SU-DHL-6 (cell line): ENCODE measurements at regions not wholly inside any gene's neighbourhood (a gene's known extent, or its start where the extent isn't known, plus 50 kb on each side); places are given as distances from the start of the nearest gene placed in this dataset.

Experiments
- H2AFZ ChIP-seq: fragments of 200-600 bp; sonication (generic); 2 replicates; pipeline ENCODE4 v1.6.1; 2014; ENCODE audit warnings: low read depth, mild to moderate bottlenecking, moderate library complexity, mixed read lengths, antibody characterized with exemption, low read length; ENCODE audit not compliant: severe bottlenecking
- H3F3A ChIP-seq: fragments of 200-600 bp; shearing (Covaris generic); 2 replicates; pipeline ENCODE4 v1.6.0; 2016; ENCODE audit warnings: antibody characterized with exemption, mild to moderate bottlenecking; ENCODE audit not compliant: insufficient read depth
- H3K27ac ChIP-seq: fragments of 200-600 bp; sonication (generic); 2 replicates; pipeline ENCODE4 v1.5.1; 2016; ENCODE audit warnings: low read depth, mild to moderate bottlenecking, low read length, moderate library complexity, mixed read lengths
- H3K27me3 ChIP-seq: fragments of 200-600 bp; sonication (generic), shearing (Covaris generic); 2 replicates; pipeline ENCODE4 v1.6.0; 2014; ENCODE audit warnings: mild to moderate bottlenecking, low read length
- H3K36me3 ChIP-seq: fragments of 200-600 bp; sonication (generic); 2 replicates; pipeline ENCODE4 v1.6.1; 2014; ENCODE audit warnings: mild to moderate bottlenecking, low read length, mixed read lengths
- H3K4me2 ChIP-seq: fragments of 300-600, 200-600 bp; shearing (Covaris generic), sonication (generic); 2 replicates; pipeline ENCODE4 v1.6.0; 2014; ENCODE audit warnings: low read length, low read depth, mild to moderate bottlenecking; ENCODE audit not compliant: poor library complexity, severe bottlenecking
- H3K4me3 ChIP-seq: fragments of 200-600 bp; sonication (generic); 2 replicates; pipeline ENCODE4 v1.5.1; 2014; ENCODE audit warnings: antibody characterized with exemption, low read length, mild to moderate bottlenecking, mixed read lengths; ENCODE audit not compliant: insufficient read depth, poor library complexity, severe bottlenecking
- H3K79me2 ChIP-seq: fragments of 200-600 bp; sonication (generic); 2 replicates; pipeline ENCODE4 v1.6.1; 2014; ENCODE audit warnings: mild to moderate bottlenecking, low read length, moderate library complexity; ENCODE audit not compliant: insufficient read depth
- H3K9ac ChIP-seq: fragments of 200-600 bp; sonication (generic); 2 replicates; pipeline ENCODE4 v1.7.0; 2014; ENCODE audit warnings: mild to moderate bottlenecking, low read length
- H3K9me2 ChIP-seq: fragments of 200-600 bp; sonication (generic); replicated peaks from 2 replicates; pipeline ENCODE4 v1.6.1; 2014; ENCODE audit warnings: low read length; ENCODE audit not compliant: insufficient read depth
- H3K9me3 ChIP-seq: fragments of 200-600 bp; sonication (generic); 2 replicates; pipeline ENCODE4 v1.6.1; 2014; ENCODE audit warnings: low read length, mixed read lengths; ENCODE audit not compliant: insufficient read depth
- H4K20me1 ChIP-seq: fragments of 200-600 bp; sonication (generic); 2 replicates; pipeline ENCODE4 v1.6.1; 2014; ENCODE audit warnings: low read depth, mild to moderate bottlenecking, antibody characterized with exemption, low read length, moderate library complexity, mixed read lengths
- EZH2phosphoT487 ChIP-seq: fragments of 200-600 bp; sonication (generic), shearing (Covaris generic); conservative IDR thresholded peaks from 2 replicates; pipeline ENCODE4 v1.6.1; 2018; ENCODE audit warnings: mild to moderate bottlenecking, antibody characterized with exemption, low read length, moderate library complexity, mixed read lengths
- TF ChIP-seq, protein P1 (sequence below): fragments of 200-600 bp; sonication (generic); IDR thresholded peaks from one replicate; pipeline ENCODE4 v1.5.1; 2017; ENCODE audit warnings: antibody characterized with exemption, mild to moderate bottlenecking, low read length, moderate library complexity; ENCODE audit not compliant: insufficient read depth, poor library complexity, severe bottlenecking

DNA sequence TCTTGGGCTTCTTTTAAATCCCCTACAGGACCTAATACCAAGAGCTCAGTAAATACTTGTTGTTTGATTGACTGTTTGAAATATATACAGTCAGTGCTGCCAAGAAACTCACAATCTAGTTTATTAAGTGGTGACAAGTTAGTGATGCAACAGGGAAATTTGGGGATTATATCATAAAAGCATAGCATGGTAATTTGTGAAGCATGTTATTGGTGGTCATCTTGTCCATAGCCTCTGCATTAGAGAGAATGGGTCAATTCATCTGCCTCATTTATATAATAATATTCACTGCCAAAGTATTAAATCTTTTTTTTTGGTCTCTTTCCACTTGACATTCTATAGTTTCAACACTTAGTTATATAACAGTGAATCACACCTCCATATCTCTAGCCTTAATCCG, 138.2 kb upstream of the SPAG17 start:
- H4K20me1 ChIP-seq, result no peaks in the 10 kb centered on the region
- H2AFZ ChIP-seq, result no peak overlapping the region
- H3K27me3 ChIP-seq, result no peaks in the 10 kb centered on the region
- H3K79me2 ChIP-seq, result no peaks in the 10 kb centered on the region
- no peaks in the 10 kb centered on the region for H3K36me3 ChIP-seq
- H3K4me2 ChIP-seq, result no peak overlapping the region
- H3K9me2 ChIP-seq, result no peaks in the 10 kb centered on the region
- no peak overlapping the region for H3K4me3 ChIP-seq
- H3F3A ChIP-seq, result no peaks in the 10 kb centered on the region
- TF ChIP-seq, protein P1, sequence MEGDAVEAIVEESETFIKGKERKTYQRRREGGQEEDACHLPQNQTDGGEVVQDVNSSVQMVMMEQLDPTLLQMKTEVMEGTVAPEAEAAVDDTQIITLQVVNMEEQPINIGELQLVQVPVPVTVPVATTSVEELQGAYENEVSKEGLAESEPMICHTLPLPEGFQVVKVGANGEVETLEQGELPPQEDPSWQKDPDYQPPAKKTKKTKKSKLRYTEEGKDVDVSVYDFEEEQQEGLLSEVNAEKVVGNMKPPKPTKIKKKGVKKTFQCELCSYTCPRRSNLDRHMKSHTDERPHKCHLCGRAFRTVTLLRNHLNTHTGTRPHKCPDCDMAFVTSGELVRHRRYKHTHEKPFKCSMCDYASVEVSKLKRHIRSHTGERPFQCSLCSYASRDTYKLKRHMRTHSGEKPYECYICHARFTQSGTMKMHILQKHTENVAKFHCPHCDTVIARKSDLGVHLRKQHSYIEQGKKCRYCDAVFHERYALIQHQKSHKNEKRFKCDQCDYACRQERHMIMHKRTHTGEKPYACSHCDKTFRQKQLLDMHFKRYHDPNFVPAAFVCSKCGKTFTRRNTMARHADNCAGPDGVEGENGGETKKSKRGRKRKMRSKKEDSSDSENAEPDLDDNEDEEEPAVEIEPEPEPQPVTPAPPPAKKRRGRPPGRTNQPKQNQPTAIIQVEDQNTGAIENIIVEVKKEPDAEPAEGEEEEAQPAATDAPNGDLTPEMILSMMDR, result no peak
- H3K9me3 ChIP-seq, result no peaks in the 10 kb centered on the region
- no peak overlapping the region for H3K9ac ChIP-seq
- no peak overlapping the region for H3K27ac ChIP-seq

DNA sequence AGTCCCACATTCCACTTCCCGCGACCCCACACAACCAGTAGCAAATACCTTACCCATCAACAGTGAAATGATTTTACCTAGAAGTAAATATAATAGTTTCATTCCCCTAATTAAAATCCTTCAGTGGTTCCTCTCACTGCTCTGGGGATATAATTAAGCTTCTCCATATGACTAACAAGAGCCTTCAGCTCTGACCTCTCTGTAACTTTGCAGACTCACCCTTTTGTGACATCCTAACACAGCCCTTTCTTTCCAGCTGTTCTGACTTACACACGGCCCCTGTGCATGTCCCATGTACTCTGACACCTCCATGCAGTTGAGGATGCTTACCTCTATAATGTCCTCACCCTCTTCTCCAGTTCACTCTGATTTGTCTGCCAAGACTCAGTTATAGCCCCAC, 137.3 kb upstream of the SPAG17 start:
- H2AFZ ChIP-seq, result no peak overlapping the region
- H3K27me3 ChIP-seq, result no peaks in the 10 kb centered on the region
- H3K9me2 ChIP-seq, result no peaks in the 10 kb centered on the region
- no peaks in the 10 kb centered on the region for H3K36me3 ChIP-seq
- TF ChIP-seq, protein P1, result no peak
- no peak for TF ChIP-seq EZH2phosphoT487
- no peak overlapping the region for H3K4me3 ChIP-seq
- no peaks in the 10 kb centered on the region for H3F3A ChIP-seq
- no peak overlapping the region for H3K9ac ChIP-seq
- H4K20me1 ChIP-seq, result no peaks in the 10 kb centered on the region
- no peaks in the 10 kb centered on the region for H3K79me2 ChIP-seq
- no peaks in the 10 kb centered on the region for H3K9me3 ChIP-seq
- H3K27ac ChIP-seq, result no peak overlapping the region
- H3K4me2 ChIP-seq, result no peak overlapping the region

DNA sequence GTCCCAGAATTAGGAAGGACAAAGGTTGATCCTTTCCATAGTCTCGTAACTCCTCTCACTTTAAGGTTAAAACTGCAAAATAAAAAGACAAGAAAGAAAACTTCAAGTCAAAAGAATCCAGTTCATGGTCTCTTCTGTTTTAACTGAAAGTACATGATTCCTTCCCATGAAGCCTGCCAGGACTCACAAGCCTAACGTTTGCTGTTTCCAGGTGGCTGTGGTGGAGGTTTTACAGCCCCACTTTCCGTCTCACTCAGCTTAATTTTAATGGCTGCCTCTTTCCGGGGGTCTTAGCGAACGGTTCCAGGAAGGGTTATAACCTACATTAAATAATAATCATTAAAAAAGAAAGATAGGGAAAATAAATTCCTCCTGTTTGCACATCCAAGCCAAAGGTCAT, 136.8 kb upstream of the SPAG17 start:
- no peaks in the 10 kb centered on the region for H3K79me2 ChIP-seq
- H3K27ac ChIP-seq, result no peak overlapping the region
- no peak overlapping the region for H3K4me3 ChIP-seq
- no peaks in the 10 kb centered on the region for H3F3A ChIP-seq
- H3K27me3 ChIP-seq, result no peaks in the 10 kb centered on the region
- H3K9ac ChIP-seq, result no peak overlapping the region
- TF ChIP-seq, protein P1, result no peak
- TF ChIP-seq EZH2phosphoT487, result no peak
- H3K9me3 ChIP-seq, result no peaks in the 10 kb centered on the region
- no peaks in the 10 kb centered on the region for H4K20me1 ChIP-seq
- H3K9me2 ChIP-seq, result no peaks in the 10 kb centered on the region
- H2AFZ ChIP-seq, result no peak overlapping the region
- H3K36me3 ChIP-seq, result no peaks in the 10 kb centered on the region
- no peak overlapping the region for H3K4me2 ChIP-seq
